ENCODE measurements at regions not wholly inside any gene's neighbourhood (a gene's known extent, or its start where the extent isn't known, plus 50 kb on each side); places are given as distances from the start of the nearest gene placed in this dataset.

DNA sequence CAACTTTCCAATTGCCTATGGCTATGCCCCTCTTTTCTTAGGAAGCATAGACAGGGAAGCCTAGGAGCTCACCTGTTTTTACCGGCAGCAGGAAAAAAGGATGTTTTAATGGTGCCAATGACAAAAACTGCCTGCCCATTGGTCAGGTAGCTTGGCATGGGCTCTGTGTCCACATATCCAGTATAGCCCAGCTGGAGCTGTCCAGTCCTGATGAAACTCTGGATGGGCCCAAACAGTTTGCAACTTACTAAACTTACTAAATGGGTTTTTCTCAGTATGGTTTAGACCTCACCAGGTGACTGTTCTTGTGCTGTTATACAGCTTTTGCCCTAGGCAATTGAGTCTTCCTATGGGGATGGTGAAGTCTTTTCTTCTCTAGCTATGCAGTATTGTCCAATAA lies 711.2 kb downstream of the AMY1C start:
- no peaks in the 10 kb centered on the region for H3K36me3 Mint-ChIP-seq (ENCODE audit: insufficient read depth)
- no peaks in the 10 kb centered on the region for H3K4me1 Mint-ChIP-seq
- no peak overlapping the region for H3K27ac Mint-ChIP-seq (ENCODE audit: low read depth)
- H3K27me3 Mint-ChIP-seq = no peaks in the 10 kb centered on the region
- ATAC-seq (replicated peaks; ENCODE audit: extremely low read depth, poor library complexity, severe bottlenecking) (no peak), DNase-seq (ENCODE audit: low spot score in 2 of 2) (no peak)
- no peak overlapping the region for H3K4me3 Mint-ChIP-seq
- H3K9me3 Mint-ChIP-seq = peaks cover 17% of the 10 kb centered on the region

DNA sequence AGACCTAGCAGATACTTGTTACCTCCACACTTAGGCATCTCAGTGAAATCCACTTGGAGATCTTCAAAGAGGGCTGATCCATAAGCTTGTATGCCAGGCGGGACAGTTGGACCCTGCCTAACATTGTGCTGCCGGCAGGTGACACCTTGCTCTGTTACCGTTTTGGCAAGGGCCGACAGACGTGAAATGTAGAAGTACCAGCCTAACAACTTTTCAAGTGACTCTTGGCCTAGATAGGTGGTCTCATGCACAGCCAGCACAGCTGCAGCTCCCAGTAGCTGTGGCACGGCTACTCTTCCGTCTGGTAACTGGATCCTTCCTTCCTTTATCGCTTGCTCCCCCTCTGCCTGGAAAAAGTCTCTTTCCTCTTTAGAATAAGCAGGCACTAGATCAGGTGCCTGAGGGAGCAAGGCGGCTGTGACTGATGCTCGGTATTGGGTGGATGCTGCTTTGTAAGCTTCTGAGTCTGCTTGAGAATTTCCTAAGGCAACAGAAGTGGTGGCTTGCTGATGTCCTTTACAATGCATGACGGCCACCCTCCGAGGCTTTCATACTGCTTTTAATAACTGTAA lies 713.5 kb downstream of the AMY1C start:
- no peak for ATAC-seq (replicated peaks; ENCODE audit: extremely low read depth, poor library complexity, severe bottlenecking)
- H3K4me3 Mint-ChIP-seq = no peak overlapping the region
- H3K36me3 Mint-ChIP-seq (ENCODE audit: insufficient read depth) = no peaks in the 10 kb centered on the region
- H3K27ac Mint-ChIP-seq (ENCODE audit: low read depth) = no peak overlapping the region
- no peaks in the 10 kb centered on the region for H3K27me3 Mint-ChIP-seq
- H3K9me3 Mint-ChIP-seq = peaks cover 30% of the 10 kb centered on the region
- no peaks in the 10 kb centered on the region for H3K4me1 Mint-ChIP-seq
- no peak for DNase-seq (ENCODE audit: low spot score in 2 of 2)

- no peak for DNase-seq (ENCODE audit: low spot score in 2 of 2)
- no peak overlapping the region for H3K27ac Mint-ChIP-seq (ENCODE audit: low read depth)
- ATAC-seq (replicated peaks; ENCODE audit: extremely low read depth, poor library complexity, severe bottlenecking) = no peak
- no peaks in the 10 kb centered on the region for H3K36me3 Mint-ChIP-seq (ENCODE audit: insufficient read depth)
- no peak overlapping the region for H3K4me3 Mint-ChIP-seq
- H3K27me3 Mint-ChIP-seq = no peaks in the 10 kb centered on the region
- no peaks in the 10 kb centered on the region for H3K4me1 Mint-ChIP-seq
- H3K9me3 Mint-ChIP-seq = peaks cover 17% of the 10 kb centered on the region
These were observed 716.4 kb downstream of the AMY1C start for GRCh38 chr1:104466068-104466467.

DNA sequence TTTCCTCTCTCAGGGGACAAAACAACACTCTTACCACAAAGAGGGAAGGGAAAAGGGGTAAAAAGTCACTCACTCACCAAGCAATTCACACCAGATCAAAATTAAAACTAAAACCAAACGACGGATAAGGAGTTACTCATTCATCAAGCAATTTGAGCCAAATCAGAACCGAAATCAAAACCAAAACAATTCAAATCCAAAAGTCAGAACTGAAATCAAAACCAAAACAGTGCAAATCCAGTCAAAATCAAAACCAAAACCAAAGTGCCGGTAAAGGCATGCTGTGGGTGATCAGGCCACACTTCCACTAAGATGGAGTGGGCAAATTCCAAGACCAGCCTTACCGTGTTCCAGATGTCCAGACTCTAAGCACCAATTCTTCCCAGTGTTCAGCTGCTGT lies 717.9 kb downstream of the AMY1C start:
- Mint-ChIP-seq H3K36me3 (ENCODE audit: insufficient read depth) (no peaks in the 10 kb centered on the region), H3K9me3 (peaks cover 17% of the 10 kb centered on the region), H3K27me3 (no peaks in the 10 kb centered on the region), H3K4me3 (no peak overlapping the region), H3K4me1 (no peaks in the 10 kb centered on the region), H3K27ac (ENCODE audit: low read depth) (no peak overlapping the region)
- DNase-seq (ENCODE audit: low spot score in 2 of 2) = no peak
- ATAC-seq (replicated peaks; ENCODE audit: extremely low read depth, poor library complexity, severe bottlenecking) = no peak

GRCh38 chr1:104468282-104468681 lies 718.6 kb downstream of the AMY1C start:
- Mint-ChIP-seq H3K4me3 (no peak overlapping the region), H3K27ac (ENCODE audit: low read depth) (no peak overlapping the region), H3K4me1 (no peaks in the 10 kb centered on the region), H3K9me3 (peaks cover 17% of the 10 kb centered on the region), H3K27me3 (no peaks in the 10 kb centered on the region), H3K36me3 (ENCODE audit: insufficient read depth) (no peaks in the 10 kb centered on the region)
- ATAC-seq (replicated peaks; ENCODE audit: extremely low read depth, poor library complexity, severe bottlenecking) = no peak
- DNase-seq (ENCODE audit: low spot score in 2 of 2) = no peak

- DNase-seq (ENCODE audit: low spot score in 2 of 2) = no peak
- no peaks in the 10 kb centered on the region for H3K27me3 Mint-ChIP-seq
- H3K27ac Mint-ChIP-seq (ENCODE audit: low read depth) = no peak overlapping the region
- H3K36me3 Mint-ChIP-seq (ENCODE audit: insufficient read depth) = no peaks in the 10 kb centered on the region
- no peak for ATAC-seq (replicated peaks; ENCODE audit: extremely low read depth, poor library complexity, severe bottlenecking)
- no peaks in the 10 kb centered on the region for H3K4me1 Mint-ChIP-seq
- H3K9me3 Mint-ChIP-seq = peaks cover 16% of the 10 kb centered on the region
- H3K4me3 Mint-ChIP-seq = no peak overlapping the region
These were observed 726.4 kb downstream of the AMY1C start for GRCh38 chr1:104476126-104476525.

DNA sequence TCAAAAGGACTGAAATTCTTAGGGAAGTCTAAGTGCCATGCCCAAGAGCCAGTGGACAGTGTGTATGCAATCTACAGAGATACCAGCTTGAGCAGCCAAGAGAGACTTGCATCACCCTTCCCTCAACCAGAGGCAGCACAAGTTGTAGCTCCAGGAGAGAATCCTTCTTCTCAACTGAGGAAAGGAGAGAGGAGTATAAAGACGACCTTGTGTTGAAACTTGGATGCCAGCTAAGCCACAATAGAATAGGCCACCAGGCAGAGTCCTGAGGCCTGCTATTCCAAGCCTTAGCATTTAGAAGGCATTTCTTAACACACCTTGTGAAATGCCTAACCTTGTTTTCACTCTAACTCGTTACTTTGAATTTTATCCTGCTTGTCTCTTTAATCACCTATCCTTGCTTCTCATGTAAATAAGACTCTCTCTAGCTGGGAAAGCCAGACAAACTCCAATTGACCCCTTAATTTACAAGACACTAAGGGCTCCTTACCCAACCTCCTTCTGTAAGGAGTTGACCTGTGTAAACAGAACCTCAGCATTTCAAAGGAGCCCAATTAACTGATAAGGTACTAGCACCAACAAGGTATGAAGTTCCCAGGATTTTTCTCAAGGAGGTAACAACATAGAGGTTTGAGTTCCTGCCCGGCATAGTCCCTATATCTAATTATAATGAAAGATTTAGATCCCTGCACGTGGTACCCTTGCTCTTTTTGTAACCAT lies 738.8 kb downstream of the AMY1C start:
- no peak for ATAC-seq (replicated peaks; ENCODE audit: extremely low read depth, poor library complexity, severe bottlenecking)
- Mint-ChIP-seq H3K4me1 (no peaks in the 10 kb centered on the region), H3K36me3 (ENCODE audit: insufficient read depth) (no peaks in the 10 kb centered on the region), H3K4me3 (no peak overlapping the region), H3K27ac (ENCODE audit: low read depth) (no peak overlapping the region), H3K9me3 (peaks cover 23% of the 10 kb centered on the region), H3K27me3 (no peaks in the 10 kb centered on the region)
- no peak for DNase-seq (ENCODE audit: low spot score in 2 of 2)

GRCh38 chr1:104526158-104526795 lies 776.6 kb downstream of the AMY1C start:
- ATAC-seq (replicated peaks; ENCODE audit: extremely low read depth, poor library complexity, severe bottlenecking) (no peak), DNase-seq (ENCODE audit: low spot score in 2 of 2) (no peak)
- H3K4me3 Mint-ChIP-seq = no peak overlapping the region
- no peaks in the 10 kb centered on the region for H3K27me3 Mint-ChIP-seq
- peaks cover 25% of the 10 kb centered on the region for H3K9me3 Mint-ChIP-seq
- no peak overlapping the region for H3K27ac Mint-ChIP-seq (ENCODE audit: low read depth)
- H3K4me1 Mint-ChIP-seq = no peaks in the 10 kb centered on the region
- H3K36me3 Mint-ChIP-seq (ENCODE audit: insufficient read depth) = no peaks in the 10 kb centered on the region

GRCh38 chr1:104531990-104532389 lies 782.3 kb downstream of the AMY1C start:
- H3K36me3 Mint-ChIP-seq (ENCODE audit: insufficient read depth) = no peaks in the 10 kb centered on the region
- no peak overlapping the region for H3K4me3 Mint-ChIP-seq
- no peak for DNase-seq (ENCODE audit: low spot score in 2 of 2)
- no peak overlapping the region for H3K27ac Mint-ChIP-seq (ENCODE audit: low read depth)
- H3K27me3 Mint-ChIP-seq = no peaks in the 10 kb centered on the region
- no peak for ATAC-seq (replicated peaks; ENCODE audit: extremely low read depth, poor library complexity, severe bottlenecking)
- H3K4me1 Mint-ChIP-seq = no peaks in the 10 kb centered on the region
- peaks cover 16% of the 10 kb centered on the region for H3K9me3 Mint-ChIP-seq

DNA sequence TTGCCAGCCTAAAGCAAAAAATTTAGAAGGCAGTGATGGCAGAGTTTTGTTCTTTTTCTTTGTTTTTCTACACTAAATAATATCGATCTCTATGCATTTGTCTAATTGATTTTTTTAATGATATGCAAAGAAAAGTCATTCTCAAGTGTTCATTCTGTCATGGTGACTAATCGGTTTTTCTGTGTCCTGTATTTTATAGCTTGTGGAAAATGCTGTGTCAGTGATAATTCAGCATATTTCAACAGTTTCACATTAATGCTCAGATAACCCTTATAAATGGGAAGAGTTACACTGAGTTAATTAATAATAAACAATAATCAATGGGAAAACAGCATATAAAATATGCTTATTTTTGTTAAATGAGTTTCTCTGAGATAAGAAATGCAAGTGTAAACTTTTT lies 824.9 kb downstream of the AMY1C start:
- ATAC-seq (replicated peaks; ENCODE audit: extremely low read depth, poor library complexity, severe bottlenecking) = no peak

DNA sequence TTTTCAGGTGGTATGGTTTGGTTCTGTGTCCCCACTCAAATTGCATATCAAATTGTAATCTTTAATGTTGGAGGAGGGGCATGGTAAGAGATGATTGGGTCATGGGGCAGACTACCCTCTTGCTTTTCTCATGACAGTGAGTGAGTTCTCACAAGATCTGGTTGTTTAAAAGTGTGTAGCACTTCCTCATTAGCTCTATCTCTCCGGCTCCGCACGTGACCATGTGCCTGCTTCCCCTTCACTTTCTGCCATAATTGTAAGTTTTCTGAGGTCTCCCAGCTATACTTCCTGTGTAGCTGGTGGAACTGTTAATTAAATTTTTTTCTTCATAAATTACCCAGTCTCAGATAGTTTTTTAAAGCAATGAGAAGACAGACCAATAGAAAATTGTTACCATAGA lies 843.2 kb downstream of the AMY1C start:
- Mint-ChIP-seq H3K9me3 (peaks cover 19% of the 10 kb centered on the region), H3K36me3 (ENCODE audit: insufficient read depth) (no peaks in the 10 kb centered on the region), H3K4me3 (no peak overlapping the region), H3K27ac (ENCODE audit: low read depth) (no peak overlapping the region), H3K27me3 (no peaks in the 10 kb centered on the region), H3K4me1 (no peaks in the 10 kb centered on the region)
- DNase-seq (ENCODE audit: low spot score in 2 of 2) (no peak), ATAC-seq (replicated peaks; ENCODE audit: extremely low read depth, poor library complexity, severe bottlenecking) (no peak)

More for the DNA sequence above, 824.9 kb downstream of the AMY1C start:
- Mint-ChIP-seq H3K4me3 (no peak overlapping the region), H3K27me3 (no peaks in the 10 kb centered on the region), H3K4me1 (no peaks in the 10 kb centered on the region), H3K9me3 (peaks cover 23% of the 10 kb centered on the region), H3K36me3 (ENCODE audit: insufficient read depth) (no peaks in the 10 kb centered on the region), H3K27ac (ENCODE audit: low read depth) (no peak overlapping the region)
- DNase-seq (ENCODE audit: low spot score in 2 of 2) = no peak

- no peak for DNase-seq (ENCODE audit: low spot score in 2 of 2)
- no peaks in the 10 kb centered on the region for H3K27me3 Mint-ChIP-seq
- H3K4me3 Mint-ChIP-seq = no peak overlapping the region
- no peaks in the 10 kb centered on the region for H3K36me3 Mint-ChIP-seq (ENCODE audit: insufficient read depth)
- no peak overlapping the region for H3K27ac Mint-ChIP-seq (ENCODE audit: low read depth)
- H3K4me1 Mint-ChIP-seq = no peaks in the 10 kb centered on the region
- no peak for ATAC-seq (replicated peaks; ENCODE audit: extremely low read depth, poor library complexity, severe bottlenecking)
- H3K9me3 Mint-ChIP-seq = peaks cover 17% of the 10 kb centered on the region
These were observed 843.9 kb downstream of the AMY1C start for GRCh38 chr1:104593413-104594187.

All from central memory CD8-positive, alpha-beta T cell (primary cell).